H1 (cell line): ENCODE measurements at regions not wholly inside any gene's neighbourhood (a gene's known extent, or its start where the extent isn't known, plus 50 kb on each side); places are given as distances from the start of the nearest gene placed in this dataset.

ENCODE experiments used
- CTCF ChIA-PET: fragments of 300-600 bp; sonication (Branson Sonifier 250); formaldehyde crosslinking; loops from one replicate; lab custom pipeline; 2021; ENCODE audit not compliant: partially characterized antibody; lab: Charles Lee
- POLR2A ChIA-PET: fragments of 300-600 bp; sonication (Branson Sonifier 250); formaldehyde crosslinking; loops from one replicate; lab custom pipeline; 2021; ENCODE audit warnings: inconsistent platforms; ENCODE audit not compliant: partially characterized antibody; lab: Charles Lee
- DNase-seq, 2 experiments: peaks; one replicate each; pipeline versions ENCODE4 v3.0.0 to v3.0.0-alpha.2; 2010 to 2022; ENCODE audit warnings: low spot score in 2 of 2, low read depth in 1 of 2, mixed read lengths in 1 of 2
- FAIRE-seq: peaks from 2 replicates; lab custom pipeline; 2011; peaks lifted over from hg19 to GRCh38; lab: Jason Lieb, UNC
- H2AFZ ChIP-seq: 2 replicates; pipeline ENCODE4 v1.8.1; 2012; ENCODE audit warnings: low read length, inconsistent platforms
- H2AK5ac ChIP-seq: 2 replicates; pipeline ENCODE4 v1.6.1; 2013; ENCODE audit warnings: low read depth, low read length
- H2BK120ac ChIP-seq: replicated peaks from 2 replicates; pipeline ENCODE3; 2013; ENCODE audit warnings: low read depth, low read length, inconsistent platforms
- H2BK12ac ChIP-seq: 2 replicates; pipeline ENCODE4 v1.6.1; 2013; ENCODE audit warnings: low read depth, low read length
- H2BK15ac ChIP-seq: 2 replicates; pipeline ENCODE4 v1.6.1; 2013; ENCODE audit warnings: low read length
- H2BK20ac ChIP-seq: 2 replicates; pipeline ENCODE4 v1.6.1; 2013; ENCODE audit warnings: low read length
- H2BK5ac ChIP-seq: 2 replicates; pipeline ENCODE4 v1.6.1; 2013; ENCODE audit warnings: low read depth, low read length
- H3K14ac ChIP-seq: 2 replicates; pipeline ENCODE4 v1.6.1; 2013; ENCODE audit warnings: inconsistent platforms; ENCODE audit not compliant: insufficient read length
- H3K18ac ChIP-seq: 2 replicates; pipeline ENCODE4 v1.6.1; 2013; ENCODE audit warnings: low read length; ENCODE audit errors: extremely low read depth
- H3K23ac ChIP-seq: 2 replicates; pipeline ENCODE4 v1.6.1; 2013; ENCODE audit warnings: inconsistent platforms; ENCODE audit not compliant: insufficient read length
- H3K23me2 ChIP-seq: 2 replicates; pipeline ENCODE4 v1.6.1; 2013; ENCODE audit warnings: low read depth, low read length
- H3K27ac ChIP-seq: 2 replicates; pipeline ENCODE4 v1.6.1; 2011; ENCODE audit warnings: low read depth, low read length, inconsistent platforms
- H3K27me3 ChIP-seq, 4 experiments: replicated peaks in 1 of 4; 1 replicate in 1 of 4; 2 replicates in 3 of 4; pipeline versions ENCODE4 v1.6.1 to v1.8.1; 2011 to 2013; ENCODE audit warnings: low read length in 3 of 4, mild to moderate bottlenecking in 3 of 4, inconsistent platforms in 2 of 4, mixed read lengths in 2 of 4, moderate library complexity in 1 of 4; ENCODE audit not compliant: control insufficient read depth in 3 of 4, insufficient read depth in 3 of 4; ENCODE audit errors: extremely low read depth in 1 of 4
- H3K36me3 ChIP-seq, 4 experiments: 2 replicates each; pipeline versions ENCODE4 v1.6.1 to v1.8.1; 2011 to 2013; ENCODE audit warnings: mild to moderate bottlenecking in 4 of 4, low read length in 3 of 4, moderate library complexity in 2 of 4, control low read depth in 1 of 4, inconsistent platforms in 1 of 4; ENCODE audit not compliant: insufficient read depth in 4 of 4, control insufficient read depth in 2 of 4
- H3K4ac ChIP-seq: replicated peaks from 2 replicates; pipeline ENCODE3; 2013; ENCODE audit warnings: low read length, low read depth, mixed read lengths, inconsistent platforms; ENCODE audit not compliant: insufficient read length
- H3K4me1 ChIP-seq, 4 experiments: replicated peaks in 1 of 4; 1 replicate in 1 of 4; 2 replicates in 3 of 4; pipeline versions ENCODE4 v1.6.1 to v1.8.1; 2011 to 2013; ENCODE audit warnings: low read length in 3 of 4, inconsistent platforms in 2 of 4, mixed read lengths in 1 of 4; ENCODE audit not compliant: insufficient read depth in 4 of 4, control insufficient read depth in 3 of 4
- H3K4me2 ChIP-seq, 2 experiments: 2 replicates each; pipeline versions ENCODE4 v1.6.1 to v1.8.1; 2011 to 2013; ENCODE audit warnings: low read depth in 2 of 2, low read length in 2 of 2, control low read depth in 1 of 2, inconsistent platforms in 1 of 2, mild to moderate bottlenecking in 1 of 2; ENCODE audit not compliant: insufficient read depth in 1 of 2
- H3K4me3 ChIP-seq, 4 experiments: fragments of 200-600, 300-600 bp in 1 of 4; sonication (generic), shearing (Covaris generic), sonication (Bioruptor Twin) in 1 of 4; 2 replicates each; pipeline versions ENCODE4 v1.5.1 to v1.8.1; 2011 to 2016; ENCODE audit warnings: low read length in 4 of 4, low read depth in 3 of 4, control low read depth in 2 of 4, inconsistent platforms in 2 of 4, mild to moderate bottlenecking in 2 of 4, mixed read lengths in 1 of 4, moderate library complexity in 1 of 4; ENCODE audit not compliant: insufficient read depth in 2 of 4; ENCODE audit errors: extremely low read depth in 1 of 4
- H3K56ac ChIP-seq: replicated peaks from 2 replicates; pipeline ENCODE3; 2013; ENCODE audit warnings: low read depth, mild to moderate bottlenecking, mixed read lengths, low read length, inconsistent platforms; ENCODE audit not compliant: insufficient read length
- H3K79me1 ChIP-seq: 2 replicates; pipeline ENCODE4 v1.6.1; 2013; ENCODE audit warnings: low read depth, low read length, control low read depth
- H3K79me2 ChIP-seq, 2 experiments: 2 replicates each; pipeline versions ENCODE4 v1.6.1 to v1.8.1; 2012 to 2013; ENCODE audit warnings: low read length in 2 of 2, mild to moderate bottlenecking in 2 of 2, inconsistent platforms in 1 of 2; ENCODE audit not compliant: insufficient read depth in 2 of 2, control insufficient read depth in 1 of 2
- H3K9ac ChIP-seq, 4 experiments: replicated peaks in 1 of 4; 1 replicate in 1 of 4; 2 replicates in 3 of 4; pipeline versions ENCODE4 v1.6.1 to v1.8.1; 2011 to 2013; ENCODE audit warnings: low read depth in 3 of 4, low read length in 3 of 4, control low read depth in 2 of 4, mild to moderate bottlenecking in 2 of 4, moderate library complexity in 2 of 4, inconsistent platforms in 1 of 4; ENCODE audit errors: extremely low read depth in 1 of 4
- H3K9me3 ChIP-seq, 2 experiments: 2 replicates each; pipeline versions ENCODE4 v1.6.1 to v1.8.1; 2012 to 2013; ENCODE audit warnings: mild to moderate bottlenecking in 2 of 2, moderate library complexity in 2 of 2, control low read depth in 1 of 2, inconsistent platforms in 1 of 2, low read depth in 1 of 2, low read length in 1 of 2, mixed read lengths in 1 of 2; ENCODE audit not compliant: insufficient read depth in 2 of 2
- H4K20me1 ChIP-seq, 2 experiments: replicated peaks in 1 of 2; 2 replicates each; pipeline versions ENCODE3 to v1.8.1; 2011 to 2013; ENCODE audit warnings: inconsistent platforms in 2 of 2, low read length in 2 of 2, mild to moderate bottlenecking in 1 of 2; ENCODE audit not compliant: insufficient read depth in 2 of 2, control insufficient read depth in 1 of 2
- H4K5ac ChIP-seq: 2 replicates; pipeline ENCODE4 v1.6.1; 2013; ENCODE audit warnings: low read length, low read depth, mixed read lengths, inconsistent platforms; ENCODE audit not compliant: insufficient read length
- H4K8ac ChIP-seq: 2 replicates; pipeline ENCODE4 v1.8.0; 2013; ENCODE audit warnings: mild to moderate bottlenecking, moderate library complexity, low read length, inconsistent platforms; ENCODE audit not compliant: insufficient read depth; ENCODE audit errors: extremely low read depth
- H4K91ac ChIP-seq: replicated peaks from 2 replicates; pipeline ENCODE3; 2013; ENCODE audit warnings: low read length, mixed read lengths, inconsistent platforms; ENCODE audit not compliant: insufficient read length
- BACH1 ChIP-seq: IDR thresholded peaks from 2 replicates; pipeline ENCODE4 v1.6.1; 2012; ENCODE audit warnings: low read length, improper control_type of control experiment
- EGR1 ChIP-seq: IDR thresholded peaks from 2 replicates; pipeline ENCODE4 v1.6.1; 2011; ENCODE audit warnings: low read depth, low read length, borderline replicate concordance
- KDM5A ChIP-seq: fragments of 200-600 bp; IDR thresholded peaks from 2 replicates; pipeline ENCODE4 v1.7.1; 2012; ENCODE audit warnings: mild to moderate bottlenecking, low read length, inconsistent platforms, mixed read lengths
- RAD21 ChIP-seq, 2 experiments: IDR thresholded peaks in 1 of 2; conservative IDR thresholded peaks in 1 of 2; 2 replicates each; pipeline ENCODE4 v1.6.1; 2011; ENCODE audit warnings: low read depth in 2 of 2, low read length in 2 of 2, improper control_type of control experiment in 1 of 2, inconsistent platforms in 1 of 2, mild to moderate bottlenecking in 1 of 2, moderate library complexity in 1 of 2
- WGBS, 2 experiments: shearing (Covaris generic) in 1 of 2; methylation state at CpG; one replicate each; pipeline versions ENCODE4 v1.1.6 to v1.1.7; 2013 to 2015; ENCODE audit warnings: low lambda C conversion rate in 2 of 2, mixed read lengths in 2 of 2, inconsistent platforms in 1 of 2, low coverage in 1 of 2, missing lambda C conversion rate in 1 of 2; ENCODE audit not compliant: insufficient replicate concordance in 2 of 2, insufficient coverage in 1 of 2, insufficient read length in 1 of 2; ENCODE audit errors: extremely low coverage in 1 of 2, missing lambda C conversion rate in 1 of 2; 5-methylcytosine and 5-hydroxymethylcytosine counted together

GRCh38 chr16:80171746-80172145, 369.0 kb upstream of the DYNLRB2 start:
- Histone ChIP-seq H3K9me3 (no peaks in the 10 kb centered on the region), H2AFZ (no peak overlapping the region), H3K4me1 (no peaks in the 10 kb centered on the region), H3K27ac (no peak overlapping the region), H3K14ac (no peak overlapping the region), H3K18ac (no peak overlapping the region), H3K27me3 (no peaks in the 10 kb centered on the region), H4K20me1 (peaks cover 0 to 3% of the 10 kb centered on the region in 2 experiments), H2BK15ac (no peak overlapping the region), H2BK5ac (no peak overlapping the region), H3K23me2 (peaks cover 3% of the 10 kb centered on the region; the same call in 1 of the 2 replicates), H2AK5ac (no peak overlapping the region), H3K4me3 (no peak overlapping the region), H2BK12ac (no peak overlapping the region), H3K4me2 (no peak overlapping the region), H3K36me3 (no peaks in the 10 kb centered on the region), H3K23ac (no peak overlapping the region), H3K79me2 (no peaks in the 10 kb centered on the region), H3K56ac (no peak overlapping the region), H2BK120ac (no peak overlapping the region), H4K5ac (no peak overlapping the region), H4K8ac (no peak overlapping the region), H3K79me1 (no peaks in the 10 kb centered on the region), H4K91ac (no peak overlapping the region), H2BK20ac (no peak overlapping the region), H3K9ac (no peak overlapping the region), H3K4ac (no peak overlapping the region)
- FAIRE-seq: no peak
- no peak for DNase-seq
- WGBS, 2 experiments: 72% methylated on average over 4 of the region's 4 CpGs; no CpG with 5 or more reads in 1 of the 2 experiments
- CTCF ChIA-PET: no interaction called here
- POLR2A ChIA-PET: no interaction called here
- TF ChIP-seq KDM5A: no peak
- TF ChIP-seq RAD21 (IDR thresholded peaks at IDR 0.05 in 1 of 2, conservative IDR thresholded peaks at IDR 0.05 in 1 of 2; ENCODE audit: low read depth in 2 of 2, low read length in 2 of 2): no peak
- no peak for TF ChIP-seq BACH1
- no peak for TF ChIP-seq EGR1
